HG02571 (cell line): ENCODE measurements at regions not wholly inside any gene's neighbourhood (a gene's known extent, or its start where the extent isn't known, plus 50 kb on each side); places are given as distances from the start of the nearest gene placed in this dataset.

Experiments used
- ATAC-seq: cut with Tn5 transposase; IDR thresholded peaks from one replicate; pipeline ENCODE4 v1.9.1; 2021; ENCODE audit warnings: mild to moderate bottlenecking, moderate library complexity; ENCODE audit not compliant: unreplicated experiment

- no peak for ATAC-seq
Measured at GRCh38 chr11:36877149-36877548, 279.1 kb upstream of the RAG2 start.

- no peak for ATAC-seq
Measured at GRCh38 chr11:36876266-36876665, 278.2 kb upstream of the RAG2 start.

GRCh38 chr11:36874291-36874690 is 276.3 kb upstream of the RAG2 start:
- ATAC-seq: no peak

- no peak for ATAC-seq
Measured at GRCh38 chr11:36870361-36870760, 272.3 kb upstream of the RAG2 start.

- no peak for ATAC-seq
Measured at GRCh38 chr11:36868380-36868779, 270.3 kb upstream of the RAG2 start.

GRCh38 chr11:36865846-36866245 is 267.8 kb upstream of the RAG2 start:
- ATAC-seq: no peak

GRCh38 chr11:36854875-36855274 is 256.8 kb upstream of the RAG2 start:
- ATAC-seq: no peak

GRCh38 chr11:36848660-36849059 is 250.6 kb upstream of the RAG2 start:
- ATAC-seq: no peak

GRCh38 chr11:36840378-36840777 is 242.3 kb upstream of the RAG2 start:
- no peak for ATAC-seq

GRCh38 chr11:36837831-36838437 is 239.9 kb upstream of the RAG2 start:
- ATAC-seq: no peak

- no peak for ATAC-seq
Measured at GRCh38 chr11:36825251-36825650, 227.2 kb upstream of the RAG2 start.

- ATAC-seq: no peak
Measured at GRCh38 chr11:36824349-36824748, 226.3 kb upstream of the RAG2 start.

GRCh38 chr11:36822829-36823228 is 224.8 kb upstream of the RAG2 start:
- no peak for ATAC-seq

- ATAC-seq: no peak
Measured at GRCh38 chr11:36818410-36818809, 220.4 kb upstream of the RAG2 start.

GRCh38 chr11:36817336-36817965 is 219.4 kb upstream of the RAG2 start:
- no peak for ATAC-seq

GRCh38 chr11:36809303-36809702 is 211.3 kb upstream of the RAG2 start:
- no peak for ATAC-seq

- ATAC-seq: no peak
Measured at GRCh38 chr11:36807871-36808270, 209.8 kb upstream of the RAG2 start.

GRCh38 chr11:36803084-36803483 is 205.0 kb upstream of the RAG2 start:
- no peak for ATAC-seq

- ATAC-seq: no peak
Measured at GRCh38 chr11:36792996-36793914, 195.2 kb upstream of the RAG2 start.

- ATAC-seq: no peak
Measured at GRCh38 chr11:36791957-36792356, 193.9 kb upstream of the RAG2 start.

- ATAC-seq: no peak
Measured at GRCh38 chr11:36790526-36790925, 192.5 kb upstream of the RAG2 start.

GRCh38 chr11:36783808-36784207 is 185.8 kb upstream of the RAG2 start:
- ATAC-seq: no peak
